ENCODE measurements at regions not wholly inside any gene's neighbourhood (a gene's known extent, or its start where the extent isn't known, plus 50 kb on each side); places are given as distances from the start of the nearest gene placed in this dataset.
"Not testable (repeated sequence)": the region's sequence is repeated elsewhere in the genome, so short reads cannot be mapped to it uniquely, and the experiment has no call there.

DNA sequence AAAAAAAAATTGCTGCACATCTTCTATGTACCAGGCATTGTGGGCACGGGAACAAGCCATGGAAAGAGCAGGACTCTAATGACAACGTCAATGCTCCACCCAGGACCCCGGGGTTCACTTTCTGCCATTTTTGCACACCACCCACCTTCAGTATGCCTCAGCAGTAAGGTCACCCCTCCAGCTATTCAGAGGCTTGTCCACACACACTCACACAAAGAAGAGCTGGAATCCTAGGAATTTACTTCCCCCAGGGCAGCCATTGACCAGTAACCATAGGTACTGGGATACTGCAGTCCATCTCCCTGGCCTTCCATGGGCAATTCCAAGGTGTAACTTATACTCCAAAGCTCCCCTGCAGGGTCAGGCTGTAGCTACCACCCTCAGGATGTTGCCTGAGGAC is 170.8 kb downstream of the SUCLG1 start:
- DNase-seq (ENCODE audit: low read depth in 2 of 2) = no peak

DNA sequence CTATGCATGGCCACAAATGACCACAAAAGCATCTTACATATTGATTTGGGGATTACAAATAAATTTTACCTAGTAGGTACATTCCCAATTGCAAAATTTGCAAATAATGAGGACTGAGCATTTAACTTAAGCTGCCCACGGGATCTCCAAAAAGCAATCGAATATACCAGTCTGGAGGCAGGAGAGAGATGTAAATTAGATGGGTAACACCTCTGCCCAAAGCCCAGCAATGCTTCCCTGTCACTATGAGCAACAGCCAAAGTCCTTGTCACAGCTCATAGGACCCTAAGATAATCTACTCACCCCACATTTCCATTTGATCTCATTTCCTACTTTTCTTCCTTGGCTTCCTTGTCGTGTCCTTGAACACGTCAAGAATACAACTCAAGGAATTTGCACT is 172.2 kb downstream of the SUCLG1 start:
- DNase-seq (ENCODE audit: low read depth in 2 of 2) = no peak

DNA sequence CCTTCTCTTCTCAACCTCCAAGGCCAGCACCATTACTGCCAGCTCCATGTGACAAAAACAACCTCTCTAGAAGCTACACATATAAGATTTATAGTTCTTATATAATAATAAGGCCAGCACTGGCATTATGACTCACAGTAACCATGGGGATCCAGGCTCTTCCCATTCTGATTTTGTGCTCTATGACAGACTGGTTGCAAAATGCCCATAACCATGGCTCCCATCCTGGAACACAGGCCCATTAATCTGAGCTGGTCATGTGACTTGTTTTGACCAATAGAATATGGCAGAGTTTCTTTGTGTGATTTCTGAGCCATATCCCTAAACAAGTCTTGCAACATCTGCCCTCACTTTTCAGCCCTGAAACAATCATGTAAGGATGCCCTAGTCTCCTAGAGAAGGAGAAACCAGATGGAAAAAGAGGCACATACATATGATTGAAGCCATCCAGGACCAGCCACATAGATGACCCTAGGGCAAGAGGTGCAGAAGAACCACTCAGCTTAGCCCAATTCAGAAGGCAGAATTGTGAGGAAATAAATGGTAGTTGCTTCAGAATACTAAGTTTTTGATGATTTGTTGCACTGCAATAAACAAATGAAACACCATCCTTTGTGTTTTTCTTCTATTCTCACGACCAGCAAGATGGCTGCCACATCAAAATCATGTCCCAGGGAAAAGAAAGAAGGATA is 173.9 kb downstream of the SUCLG1 start:
- no peak for DNase-seq (ENCODE audit: low read depth in 2 of 2)

DNA sequence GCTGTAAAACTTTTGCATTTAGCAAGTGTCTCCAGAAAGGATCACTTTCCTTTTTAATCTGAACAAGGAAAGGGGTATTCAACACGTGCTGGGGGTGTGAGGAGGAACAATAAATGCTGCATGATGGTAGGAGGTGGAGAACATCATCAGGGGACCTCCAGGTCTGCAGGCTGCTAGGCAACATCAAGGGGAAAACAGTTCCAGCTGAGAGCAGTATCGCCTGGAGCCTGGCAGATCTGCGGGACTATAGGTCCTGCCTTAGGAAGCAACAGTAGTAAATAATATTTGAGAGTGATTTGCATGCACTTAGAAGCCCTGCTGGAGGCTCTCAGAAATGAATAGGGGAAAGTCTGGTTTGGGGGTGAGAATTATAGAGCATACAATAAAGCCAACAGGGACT is 175.6 kb downstream of the SUCLG1 start:
- no peak for DNase-seq (ENCODE audit: low read depth in 2 of 2)

DNA sequence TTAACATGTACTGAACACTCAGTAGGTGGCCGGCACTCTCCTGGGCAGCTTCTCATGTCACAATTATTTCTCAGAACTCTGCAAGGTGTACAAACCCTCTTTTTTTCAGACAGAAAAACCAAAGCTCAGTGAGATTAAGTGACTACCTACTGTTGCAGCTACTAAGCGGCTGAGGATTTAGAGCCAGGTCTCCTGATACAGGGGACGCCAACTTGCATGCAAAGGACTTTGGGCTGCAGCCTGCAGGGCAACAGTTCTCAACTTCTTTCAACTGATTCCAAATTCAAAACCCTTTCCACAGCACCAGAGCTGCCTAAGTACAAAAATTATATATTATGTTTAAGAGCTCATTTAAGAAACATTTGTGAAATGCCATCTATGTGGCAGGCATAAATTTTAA is 177.6 kb downstream of the SUCLG1 start:
- no peak for DNase-seq (ENCODE audit: low read depth in 2 of 2)

DNA sequence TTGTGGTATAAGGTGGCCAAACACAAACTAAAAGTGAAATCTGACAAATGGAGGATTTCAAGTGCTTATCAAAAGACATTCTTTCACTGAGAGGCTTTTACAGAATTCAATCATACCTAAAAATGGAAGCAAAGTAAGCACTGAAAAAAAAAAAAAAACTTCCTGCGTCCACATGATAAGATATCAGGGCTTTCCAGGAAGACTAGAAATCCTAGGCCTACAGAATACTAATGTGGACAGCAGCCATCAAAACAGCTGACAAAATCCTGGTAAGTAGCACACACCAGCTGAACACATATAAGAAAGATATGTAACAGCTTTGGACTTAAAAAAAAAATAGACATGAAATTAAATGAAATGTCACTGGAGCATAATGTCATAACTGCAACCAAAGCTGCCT is 178.2 kb downstream of the SUCLG1 start:
- no peak for DNase-seq (ENCODE audit: low read depth in 2 of 2)

DNA sequence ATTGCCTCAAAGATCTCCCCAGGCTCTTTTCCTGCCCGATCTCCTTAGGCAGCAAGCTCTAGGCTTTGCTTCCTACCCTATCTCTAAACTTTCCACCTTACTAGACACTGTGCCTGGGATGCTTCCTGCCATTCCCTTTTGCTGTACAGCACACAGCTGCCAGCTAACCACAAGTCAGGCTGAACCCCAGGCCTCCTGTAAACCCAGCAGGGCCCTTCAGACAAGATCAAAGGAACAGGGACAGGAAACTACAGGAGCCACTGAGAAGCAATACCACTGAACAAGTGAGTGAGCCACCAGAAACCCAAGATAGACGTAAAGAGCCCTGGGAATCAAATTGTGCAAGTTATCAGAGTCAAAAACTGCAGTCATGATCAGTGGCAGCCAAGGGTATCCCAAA is 180.7 kb downstream of the SUCLG1 start:
- DNase-seq (ENCODE audit: low read depth in 2 of 2) = no peak

DNA sequence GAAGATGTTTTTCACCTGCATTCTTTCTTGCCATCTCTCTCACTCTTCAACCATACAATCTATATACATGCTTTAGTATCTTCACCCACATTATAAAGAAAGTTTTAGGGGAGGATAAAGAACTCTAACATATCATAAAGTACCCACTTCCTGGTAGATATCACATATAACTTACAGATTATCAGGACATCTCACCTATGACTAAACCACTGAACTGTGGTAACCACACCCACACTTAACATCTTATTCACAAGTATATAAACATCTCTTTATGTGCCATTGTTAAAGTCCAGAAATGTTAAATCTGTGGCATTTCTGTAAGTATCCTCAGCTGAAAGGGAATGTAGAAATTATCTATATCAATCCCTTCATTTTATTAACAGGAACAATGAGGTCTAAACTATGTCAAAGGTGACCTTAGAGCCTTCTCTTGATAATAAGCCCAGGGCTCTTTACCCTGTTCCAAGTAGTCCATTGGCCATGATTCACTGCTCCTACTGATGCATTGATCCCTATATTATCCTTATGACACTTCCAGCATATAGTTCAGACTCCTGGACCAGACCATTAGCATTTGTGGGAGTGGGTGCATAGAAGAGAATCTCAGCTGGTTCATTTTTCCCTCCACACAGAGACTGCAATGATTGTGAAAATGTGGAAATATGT is 182.4 kb downstream of the SUCLG1 start:
- DNase-seq (ENCODE audit: low read depth in 2 of 2) = no peak

DNA sequence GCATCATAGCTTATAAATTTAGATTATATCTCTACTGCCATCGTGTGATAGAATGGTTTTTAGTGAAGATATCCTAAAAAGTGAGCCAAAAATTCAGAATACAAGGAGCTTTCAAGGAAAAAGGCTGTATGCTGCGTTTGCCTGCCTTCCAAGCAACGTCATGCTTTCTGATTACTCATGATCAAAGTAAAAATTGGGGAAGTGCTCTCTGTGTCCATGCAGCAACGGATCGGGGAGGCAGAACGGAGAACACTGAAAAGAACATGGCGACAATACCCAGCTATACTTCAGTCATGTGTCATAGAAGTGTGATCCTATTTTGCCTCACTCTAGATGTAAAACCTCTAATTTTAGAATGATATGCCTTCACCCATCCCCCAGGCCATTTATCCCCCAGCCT is 185.7 kb downstream of the SUCLG1 start:
- DNase-seq (ENCODE audit: low read depth in 2 of 2) = no peak

DNA sequence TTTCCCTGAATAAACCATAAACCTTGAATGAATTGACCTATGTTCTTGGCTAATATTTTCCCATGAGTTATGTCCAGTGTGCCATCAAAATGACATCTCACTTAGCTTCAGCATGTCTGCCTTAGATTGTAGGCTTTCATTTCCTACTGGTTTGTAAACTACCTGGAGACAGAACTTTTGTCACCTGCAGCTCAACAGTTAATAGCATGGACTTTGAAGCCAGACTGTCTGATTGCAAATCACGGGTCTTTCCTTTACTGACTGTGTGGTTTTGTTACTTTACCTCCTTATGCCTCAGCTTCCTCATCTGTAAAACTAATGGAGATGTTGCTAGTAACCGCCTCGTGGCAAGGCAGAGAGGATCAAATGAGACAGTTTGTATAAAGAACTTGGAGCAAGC is 187.1 kb downstream of the SUCLG1 start:
- no peak for DNase-seq (ENCODE audit: low read depth in 2 of 2)

DNA sequence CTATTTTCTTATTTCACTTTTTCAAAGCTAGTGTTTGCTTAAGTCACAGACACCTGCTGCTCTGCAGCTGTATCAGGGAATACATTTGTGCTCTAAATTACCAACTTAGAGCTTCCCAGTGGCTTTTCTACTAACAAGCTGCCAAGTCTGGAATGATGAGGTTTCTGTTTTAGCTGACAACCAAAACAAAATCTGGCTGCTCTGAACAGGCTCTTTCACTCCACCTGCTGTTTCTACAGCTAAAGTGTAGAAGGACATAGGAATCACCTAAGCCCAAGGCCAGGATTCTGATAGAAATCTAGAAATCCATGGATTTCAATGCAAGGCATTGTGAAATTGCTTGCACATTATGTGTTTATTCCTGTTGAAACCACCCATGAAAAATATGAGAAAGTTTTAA is 201.2 kb downstream of the SUCLG1 start:
- DNase-seq (ENCODE audit: low read depth in 2 of 2) = no peak

DNA sequence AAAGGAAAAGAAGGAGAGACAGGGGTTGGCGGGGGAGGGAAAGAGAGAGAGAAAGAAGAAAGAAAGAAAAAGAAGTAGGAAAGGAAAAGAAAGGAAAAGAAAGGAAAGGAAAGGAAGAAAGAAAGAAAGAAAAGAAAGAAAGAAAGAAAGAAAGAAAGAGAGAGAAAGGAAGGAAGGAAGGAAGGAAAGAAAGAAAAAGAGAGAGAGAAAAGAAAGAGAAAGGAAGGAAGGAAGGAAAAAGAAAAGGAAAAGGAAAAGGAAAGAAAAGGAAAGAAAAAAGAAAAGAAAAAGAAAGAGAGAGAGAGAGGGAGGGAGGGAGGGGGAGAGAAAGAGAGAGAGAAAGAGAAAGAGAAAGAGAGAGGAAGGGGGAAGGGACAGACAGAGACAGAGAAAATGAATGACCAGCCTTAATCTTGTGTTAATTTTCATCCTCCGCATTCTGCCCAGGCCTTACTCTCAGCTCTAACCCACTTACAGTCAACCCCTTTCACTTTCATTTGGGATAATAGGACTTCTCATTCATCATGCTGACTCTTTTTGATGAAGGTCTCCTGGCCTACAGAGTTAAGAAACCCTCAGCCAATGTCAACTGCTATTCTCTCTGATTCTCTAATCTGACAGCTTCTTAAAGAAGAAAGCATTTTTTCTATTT is 207.3 kb downstream of the SUCLG1 start:
- no peak for DNase-seq (ENCODE audit: low read depth in 2 of 2)

DNA sequence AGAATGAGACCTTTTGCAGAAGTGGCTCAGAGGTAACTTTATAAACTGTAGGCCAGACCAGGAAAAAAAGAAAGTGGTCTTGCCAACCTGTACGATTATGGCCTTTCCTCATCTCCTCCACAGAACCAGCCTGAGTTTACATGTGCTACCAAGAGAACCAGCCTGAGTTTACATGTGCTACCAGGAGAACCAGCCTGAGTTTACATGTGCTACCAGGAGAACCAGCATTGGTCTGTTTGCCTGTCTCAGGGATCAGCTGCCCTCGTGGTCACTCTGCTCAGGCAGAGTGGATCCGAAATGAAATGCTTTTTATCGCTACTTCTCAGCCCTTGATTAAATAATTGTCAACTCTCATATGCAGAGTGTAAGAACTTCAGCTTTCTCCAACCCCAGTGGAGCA is 209.9 kb downstream of the SUCLG1 start:
- no peak for DNase-seq (ENCODE audit: low read depth in 2 of 2)

DNA sequence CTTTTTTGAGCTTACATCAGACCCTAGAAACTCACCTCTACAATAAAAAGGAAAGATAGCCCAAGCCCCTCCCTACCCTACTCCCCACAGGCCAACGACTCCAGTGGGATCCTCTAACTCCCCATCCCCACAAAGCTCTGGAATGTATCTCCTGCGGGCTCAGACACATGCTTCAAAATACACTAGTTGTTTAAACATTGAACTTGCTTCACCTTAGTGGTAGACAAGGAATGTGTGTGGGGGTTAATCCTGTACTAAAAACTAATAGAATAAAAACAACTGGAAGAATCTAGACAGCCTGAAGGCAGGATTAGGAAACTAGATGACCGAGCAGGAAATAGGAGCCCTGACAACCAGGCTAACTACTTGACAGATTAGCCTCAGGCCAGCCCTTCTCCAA is 211.5 kb downstream of the SUCLG1 start:
- DNase-seq (ENCODE audit: low read depth in 2 of 2) = no peak

DNA sequence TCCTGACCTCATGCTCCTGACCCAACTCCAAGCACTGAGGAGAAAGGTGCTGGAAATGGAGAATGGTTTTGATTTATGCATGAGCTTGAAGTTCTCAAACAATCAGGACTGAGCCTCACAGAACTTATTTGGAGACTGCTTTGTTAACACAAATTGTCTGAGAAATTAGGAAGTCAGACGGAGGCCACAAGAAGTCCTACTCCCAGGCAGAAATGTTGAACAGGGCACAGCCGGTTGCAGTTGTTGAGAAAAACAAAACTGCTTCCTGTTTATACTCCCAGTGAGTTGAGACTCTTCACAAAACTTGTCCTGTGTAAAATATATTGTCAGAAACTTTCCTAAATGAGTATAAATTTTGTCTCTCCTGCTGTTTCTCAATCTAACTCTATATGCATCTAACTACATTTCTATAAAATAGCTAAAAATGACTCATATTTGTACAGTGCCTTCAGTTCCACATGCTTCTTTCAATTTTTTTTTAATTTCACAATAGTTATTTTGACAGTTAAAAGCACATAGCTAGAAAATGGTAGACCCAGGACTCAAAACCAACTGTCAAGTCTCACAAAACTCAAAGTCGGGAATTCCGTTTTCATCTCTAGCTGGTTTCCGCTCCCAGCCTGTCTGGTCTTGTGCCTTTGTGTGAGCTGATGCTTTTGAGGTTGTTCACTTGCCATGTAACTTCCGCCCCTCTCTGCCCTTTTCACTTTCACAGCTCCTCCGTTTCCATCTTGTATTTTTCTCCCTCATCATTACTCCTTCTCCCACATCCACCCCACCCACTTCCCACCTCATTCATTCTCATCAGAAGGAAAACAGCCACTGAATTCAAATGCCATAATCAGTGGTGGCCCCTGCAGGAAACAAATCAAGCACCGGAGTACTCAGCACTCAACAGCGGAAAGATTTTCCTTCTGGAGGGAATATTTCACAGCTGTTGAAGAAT is 215.0 kb downstream of the SUCLG1 start:
- no peak for DNase-seq (ENCODE audit: low read depth in 2 of 2)

DNA sequence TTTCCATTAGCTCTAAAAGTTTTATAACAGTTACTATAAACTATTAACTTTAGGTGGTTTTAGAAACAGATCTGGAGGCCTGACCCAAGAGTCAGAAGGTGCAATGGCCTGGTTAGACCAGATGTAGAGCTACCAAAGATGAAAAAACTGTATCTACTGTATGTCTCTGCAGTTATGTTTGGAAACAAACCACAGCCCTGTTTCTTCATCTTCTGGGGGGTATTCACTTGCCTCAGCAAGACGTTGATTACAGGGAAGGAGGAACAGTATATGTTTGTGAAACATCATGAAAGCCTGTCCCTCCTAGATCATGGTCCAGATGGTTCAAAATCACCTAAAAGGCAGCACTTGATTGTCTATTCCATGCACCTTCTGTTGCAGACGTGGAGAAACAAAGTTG is 220.2 kb downstream of the SUCLG1 start:
- no peak for DNase-seq (ENCODE audit: low read depth in 2 of 2)

DNA sequence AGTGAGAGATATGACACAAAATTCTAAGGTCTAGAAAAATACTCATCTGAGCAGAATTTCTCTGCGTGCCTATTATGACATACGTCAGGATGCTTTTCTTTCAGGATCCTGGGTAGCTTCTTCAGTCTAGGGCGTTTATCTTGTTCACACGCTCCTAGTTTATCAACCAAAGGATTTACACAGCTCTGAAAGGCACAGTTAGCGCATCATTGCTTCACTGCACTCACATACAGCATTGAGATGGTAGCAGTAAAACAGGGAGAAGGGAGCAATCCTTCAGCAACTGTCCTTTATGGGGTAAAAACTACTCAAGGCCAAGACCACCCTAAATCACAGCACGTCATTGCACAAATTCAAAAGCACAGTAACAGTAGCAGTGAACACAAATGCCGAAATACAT is 222.8 kb downstream of the SUCLG1 start:
- no peak for DNase-seq (ENCODE audit: low read depth in 2 of 2)

DNA sequence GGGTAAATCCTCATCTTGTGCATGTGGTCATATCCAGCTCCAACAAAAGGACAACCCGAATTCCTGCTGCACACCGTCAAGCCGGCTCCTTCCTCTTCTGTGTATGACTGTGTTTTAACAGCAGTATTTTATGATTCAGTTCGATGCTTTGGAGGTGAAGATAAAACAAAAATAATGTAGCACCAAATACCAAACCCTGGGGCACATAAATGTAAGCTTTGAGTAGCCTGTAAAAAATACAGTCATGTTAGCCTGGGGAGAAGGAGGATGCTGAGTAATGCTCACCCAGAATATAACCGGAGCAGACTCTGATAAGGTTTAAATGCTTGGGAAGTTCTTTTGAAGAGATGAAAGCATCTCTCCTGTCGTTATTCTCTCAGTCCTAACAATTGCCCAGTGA is 225.0 kb downstream of the SUCLG1 start:
- no peak for DNase-seq (ENCODE audit: low read depth in 2 of 2)

DNA sequence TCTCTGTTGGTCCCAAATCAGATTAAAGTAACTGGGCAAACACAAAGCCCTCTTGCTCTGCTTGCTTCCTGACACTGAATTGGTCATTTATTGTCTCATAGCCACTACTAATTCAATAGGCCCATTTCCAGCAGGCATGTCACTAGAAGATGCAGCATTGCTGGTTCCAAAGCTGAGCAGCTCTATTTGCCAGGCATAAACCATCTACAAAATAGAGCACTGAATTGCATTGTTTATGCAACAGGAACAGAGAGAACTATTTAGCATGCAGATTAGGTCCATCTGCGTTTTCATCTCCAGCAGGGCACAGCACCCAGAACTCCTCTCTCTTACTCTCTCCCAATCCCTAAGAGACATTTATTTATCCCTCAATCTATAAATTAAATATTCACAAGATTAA is 227.6 kb downstream of the SUCLG1 start:
- DNase-seq (ENCODE audit: low read depth in 2 of 2) = no peak

DNA sequence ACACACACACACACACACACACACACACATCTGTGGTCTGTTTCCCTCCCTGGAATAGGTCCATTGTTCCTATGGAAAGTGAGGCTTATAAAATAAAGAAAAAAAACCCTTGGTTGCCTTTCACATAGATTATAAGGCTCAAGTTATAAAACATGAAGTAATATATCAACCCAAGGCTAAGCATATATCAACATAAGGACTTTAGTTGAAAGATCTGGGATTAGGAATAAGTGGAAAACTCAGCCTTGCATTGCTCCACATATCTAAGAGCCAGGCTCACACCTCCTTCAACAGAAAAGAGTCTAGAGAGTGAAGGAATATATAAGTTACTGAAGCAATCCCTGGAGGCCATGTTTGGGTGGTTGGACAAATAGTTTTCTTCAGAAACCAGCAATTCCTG is 235.0 kb downstream of the SUCLG1 start:
- no peak for DNase-seq (ENCODE audit: low read depth in 2 of 2)

DNA sequence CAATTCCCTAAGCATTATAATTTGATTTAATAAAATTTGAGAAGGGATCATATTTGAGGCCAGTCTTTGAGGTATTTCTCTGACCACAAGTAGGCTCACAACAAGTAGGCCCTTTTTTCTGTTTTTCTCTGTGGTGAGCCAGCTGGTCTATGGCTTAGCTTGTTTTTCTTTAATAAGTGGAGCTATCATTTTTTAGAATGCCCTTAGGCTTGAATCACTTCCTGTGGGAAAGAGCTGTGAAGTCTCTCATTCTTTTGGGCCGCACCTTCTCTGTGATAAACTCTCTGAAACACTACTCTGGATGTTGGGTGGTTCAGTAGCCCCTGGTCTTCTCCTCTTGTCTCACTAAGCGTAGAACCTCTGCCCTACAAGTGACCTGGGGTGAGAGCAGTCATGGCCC is 235.9 kb downstream of the SUCLG1 start:
- no peak for DNase-seq (ENCODE audit: low read depth in 2 of 2)

DNA sequence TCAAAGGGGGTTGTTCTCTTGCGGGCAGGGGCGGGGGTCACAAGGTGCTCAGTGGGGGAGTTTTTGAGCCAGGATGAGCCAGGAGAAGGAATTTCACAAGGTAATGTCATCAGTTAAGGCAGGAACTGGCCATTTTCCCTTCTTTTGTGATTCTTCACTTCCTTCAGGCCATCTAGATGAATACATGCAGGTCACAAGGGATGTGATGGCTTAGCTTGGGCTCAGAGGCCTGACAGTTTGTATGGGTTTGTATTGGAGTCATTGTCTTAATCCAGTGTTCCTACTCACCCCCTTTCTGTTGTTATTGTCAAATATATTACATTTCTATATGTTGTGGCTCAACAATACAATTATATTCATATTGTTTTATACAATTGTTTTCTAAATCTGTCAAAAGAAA is 238.0 kb downstream of the SUCLG1 start:
- DNase-seq (ENCODE audit: low read depth in 2 of 2) = not testable (repeated sequence)

All from stimulated activated CD8-positive, alpha-beta memory T cell treated with anti-CD3 and anti-CD28 coated beads, Interleukin-2, amount 100 ng/mL, for 48 hours (primary cell).